Brain microvascular endothelial cell (primary cell): ENCODE measurements at regions not wholly inside any gene's neighbourhood (a gene's known extent, or its start where the extent isn't known, plus 50 kb on each side); places are given as distances from the start of the nearest gene placed in this dataset.

Experiments
- DNase-seq: peaks from one replicate; pipeline ENCODE4 v3.0.0-alpha.2; 2020
- H3K27ac ChIP-seq: fragments of 250-450 bp; sonication (Bioruptor Pico); 2 replicates; pipeline ENCODE4 v1.5.1; 2020; ENCODE audit warnings: mild to moderate bottlenecking, moderate library complexity
- H3K27me3 ChIP-seq: fragments of 250-450 bp; sonication (Bioruptor Pico); replicated peaks from 2 replicates; pipeline ENCODE4 v1.5.1; 2020; ENCODE audit warnings: mild to moderate bottlenecking
- H3K36me3 ChIP-seq: fragments of 250-450 bp; sonication (Bioruptor Pico); replicated peaks from 2 replicates; pipeline ENCODE4 v1.5.1; 2020; ENCODE audit warnings: mild to moderate bottlenecking
- H3K4me3 ChIP-seq: 2 replicates; pipeline ENCODE4 v1.5.1; 2011; ENCODE audit warnings: low read depth, mild to moderate bottlenecking, control low read depth, low read length, moderate library complexity
- in situ Hi-C: cut with HindIII; loops from 2 replicates; pipeline ENCODE4 v1.10.0; 2017; ENCODE audit warnings: low sequenced_read_pairs, low pct_ligation_motif_present
- TF ChIP-seq, protein P1 (sequence below): IDR thresholded peaks from 2 replicates; pipeline ENCODE4 v1.5.1; 2011; ENCODE audit warnings: low read depth, mild to moderate bottlenecking, moderate library complexity, low read length, control low read depth, inconsistent platforms; ENCODE audit errors: missing control alignments

DNA sequence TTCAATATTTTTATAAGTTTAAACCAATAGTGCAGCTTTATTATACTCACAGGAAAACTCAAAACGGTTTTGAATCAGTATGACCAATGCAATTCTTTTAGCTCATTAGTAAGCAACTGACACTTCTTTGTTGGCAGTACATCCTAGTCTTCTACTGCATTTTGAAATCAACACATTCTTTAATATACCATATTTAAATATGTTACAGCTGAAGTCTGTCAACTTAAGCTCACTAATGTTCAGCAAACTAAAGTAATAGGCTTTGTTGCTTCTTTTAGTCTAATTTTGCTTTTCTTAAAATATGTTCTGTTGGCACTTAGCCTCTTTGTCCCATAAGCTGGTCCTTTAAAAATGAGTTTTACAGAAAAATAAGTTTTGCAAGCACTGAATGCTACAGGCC is 55.4 kb upstream of the CCBE1 start:
- TF ChIP-seq, protein P1, sequence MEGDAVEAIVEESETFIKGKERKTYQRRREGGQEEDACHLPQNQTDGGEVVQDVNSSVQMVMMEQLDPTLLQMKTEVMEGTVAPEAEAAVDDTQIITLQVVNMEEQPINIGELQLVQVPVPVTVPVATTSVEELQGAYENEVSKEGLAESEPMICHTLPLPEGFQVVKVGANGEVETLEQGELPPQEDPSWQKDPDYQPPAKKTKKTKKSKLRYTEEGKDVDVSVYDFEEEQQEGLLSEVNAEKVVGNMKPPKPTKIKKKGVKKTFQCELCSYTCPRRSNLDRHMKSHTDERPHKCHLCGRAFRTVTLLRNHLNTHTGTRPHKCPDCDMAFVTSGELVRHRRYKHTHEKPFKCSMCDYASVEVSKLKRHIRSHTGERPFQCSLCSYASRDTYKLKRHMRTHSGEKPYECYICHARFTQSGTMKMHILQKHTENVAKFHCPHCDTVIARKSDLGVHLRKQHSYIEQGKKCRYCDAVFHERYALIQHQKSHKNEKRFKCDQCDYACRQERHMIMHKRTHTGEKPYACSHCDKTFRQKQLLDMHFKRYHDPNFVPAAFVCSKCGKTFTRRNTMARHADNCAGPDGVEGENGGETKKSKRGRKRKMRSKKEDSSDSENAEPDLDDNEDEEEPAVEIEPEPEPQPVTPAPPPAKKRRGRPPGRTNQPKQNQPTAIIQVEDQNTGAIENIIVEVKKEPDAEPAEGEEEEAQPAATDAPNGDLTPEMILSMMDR, result no peak
- DNase-seq, result no peak
- H3K27me3 ChIP-seq, result no peaks in the 10 kb centered on the region
- H3K27ac ChIP-seq, result no peak overlapping the region
- in situ Hi-C loops, result no loop called here
- H3K36me3 ChIP-seq, result no peaks in the 10 kb centered on the region
- H3K4me3 ChIP-seq, result no peak overlapping the region

DNA sequence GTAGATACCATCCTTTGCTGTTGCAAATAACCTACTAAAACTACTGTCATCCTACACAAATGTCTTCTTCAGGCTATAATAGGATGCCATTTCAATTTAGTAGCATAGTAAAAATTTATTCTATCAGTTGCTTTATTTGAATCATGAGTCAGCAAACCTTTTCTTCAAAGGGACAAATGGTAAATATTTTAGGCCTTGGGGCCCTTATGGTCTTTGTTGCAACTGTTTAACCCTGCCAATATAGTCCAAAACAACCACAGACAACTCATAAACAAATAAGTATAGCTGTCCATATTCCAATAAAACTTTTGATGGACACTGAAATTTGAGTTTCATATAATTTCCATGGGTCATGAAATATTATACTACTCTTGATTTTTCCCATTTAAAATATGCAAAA is 54.0 kb upstream of the CCBE1 start:
- TF ChIP-seq, protein P1, result no peak
- in situ Hi-C loops, result no loop called here
- H3K27ac ChIP-seq, result no peak overlapping the region
- H3K36me3 ChIP-seq, result no peaks in the 10 kb centered on the region
- DNase-seq, result no peak
- no peak overlapping the region for H3K4me3 ChIP-seq
- no peaks in the 10 kb centered on the region for H3K27me3 ChIP-seq

DNA sequence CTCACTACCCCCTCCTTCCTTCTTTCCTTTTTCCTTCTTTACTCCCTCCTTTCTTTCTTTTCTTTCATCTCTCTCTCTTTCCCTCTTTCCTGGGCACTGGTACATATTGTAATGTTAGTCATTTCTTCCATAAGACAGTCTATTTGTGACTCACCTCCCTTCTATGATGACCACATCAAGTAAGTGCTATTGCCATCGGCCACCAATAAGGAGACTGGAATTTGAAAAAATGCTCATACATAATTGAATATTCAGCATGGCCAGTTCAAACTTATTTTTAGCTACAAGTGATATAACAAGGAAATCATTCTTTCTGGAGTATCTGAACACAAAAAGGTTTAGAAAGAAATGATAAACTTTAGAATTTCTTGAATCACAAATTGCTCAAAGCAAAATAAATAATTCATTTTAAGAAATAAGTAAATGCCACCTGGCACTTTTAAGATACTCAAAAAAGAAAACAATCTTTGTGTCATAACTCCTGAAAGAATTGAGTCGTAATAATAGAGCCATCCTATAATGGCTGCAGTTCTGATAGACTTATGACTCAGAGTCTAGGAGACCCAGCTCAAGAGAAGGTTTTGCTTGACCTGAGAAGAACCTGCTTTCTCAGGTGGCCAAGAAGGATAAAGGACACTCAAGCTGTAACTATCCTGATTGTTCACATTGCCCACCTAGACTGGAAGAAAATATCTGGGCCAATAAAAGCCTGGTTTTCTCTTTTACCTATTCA is 51.6 kb upstream of the CCBE1 start:
- in situ Hi-C loops, result no loop called here
- H3K27ac ChIP-seq, result peak overlapping the region; percentile 49
- no peaks in the 10 kb centered on the region for H3K27me3 ChIP-seq
- H3K4me3 ChIP-seq, result no peak overlapping the region
- peak; percentile 74 for DNase-seq
- H3K36me3 ChIP-seq, result no peaks in the 10 kb centered on the region
- TF ChIP-seq, protein P1, result no peak
